ENCODE measurements at regions not wholly inside any gene's neighbourhood (a gene's known extent, or its start where the extent isn't known, plus 50 kb on each side); places are given as distances from the start of the nearest gene placed in this dataset.

DNA sequence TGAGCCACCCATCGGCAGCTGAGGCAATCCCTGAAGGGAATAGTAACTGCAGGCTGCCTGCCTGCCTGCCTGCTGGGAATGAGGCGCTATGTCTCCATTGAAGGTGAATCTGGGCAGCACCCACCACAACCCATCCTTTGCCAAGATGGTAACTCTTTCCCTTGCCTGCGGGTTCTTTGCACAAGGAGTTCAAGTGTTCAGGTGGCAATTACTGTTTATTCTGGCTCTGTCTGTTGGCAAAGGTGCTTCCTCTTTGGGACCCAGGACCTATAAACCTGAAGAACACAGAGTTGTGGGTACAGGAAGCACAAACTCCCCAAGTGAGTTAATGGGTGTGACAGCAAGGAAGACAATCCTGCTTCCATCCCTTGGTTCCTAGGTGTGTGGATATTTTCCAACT lies 448.1 kb upstream of the ZNF507 start:
- no peak for ATAC-seq

DNA sequence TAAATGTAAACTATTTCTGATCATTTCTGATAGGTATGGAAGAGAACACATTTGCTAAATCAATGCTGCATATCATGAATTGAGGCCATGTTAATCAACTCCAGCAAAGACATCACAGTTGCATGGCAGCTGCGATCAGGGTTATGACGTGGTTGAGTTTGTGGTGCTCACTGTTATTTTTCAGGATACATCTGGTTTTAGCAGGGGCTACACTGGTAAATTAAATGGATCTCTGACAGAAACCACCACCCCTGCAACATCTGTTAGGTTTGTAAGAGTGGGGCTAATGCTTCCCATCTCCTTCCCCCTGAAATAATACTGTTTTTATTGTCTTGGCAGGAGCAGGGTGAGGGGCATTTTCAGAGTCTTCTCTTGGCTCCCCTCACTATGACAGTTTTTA lies 444.4 kb upstream of the ZNF507 start:
- no peak for ATAC-seq

DNA sequence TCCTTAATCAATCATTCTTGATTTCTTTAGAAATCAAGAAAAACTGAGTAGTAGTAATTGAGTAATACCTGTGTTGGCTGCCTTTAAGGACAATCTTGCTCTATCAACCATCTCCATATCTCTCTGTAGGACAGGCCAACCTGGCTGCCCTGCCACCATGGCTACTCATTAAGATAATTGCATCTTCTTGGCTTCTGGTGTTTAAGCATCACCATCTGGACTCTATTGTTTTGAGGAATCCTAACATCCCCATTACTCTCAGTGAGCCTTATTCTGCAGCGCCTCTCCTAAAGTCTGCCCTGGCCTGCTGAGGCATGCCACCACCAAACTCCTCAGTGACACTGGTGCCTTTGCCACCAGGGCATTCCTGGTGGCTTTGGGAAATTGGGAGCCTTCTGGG lies 442.6 kb upstream of the ZNF507 start:
- ATAC-seq = no peak

GRCh38 chr19:31903979-31904378 lies 441.4 kb upstream of the ZNF507 start:
- no peak for ATAC-seq

DNA sequence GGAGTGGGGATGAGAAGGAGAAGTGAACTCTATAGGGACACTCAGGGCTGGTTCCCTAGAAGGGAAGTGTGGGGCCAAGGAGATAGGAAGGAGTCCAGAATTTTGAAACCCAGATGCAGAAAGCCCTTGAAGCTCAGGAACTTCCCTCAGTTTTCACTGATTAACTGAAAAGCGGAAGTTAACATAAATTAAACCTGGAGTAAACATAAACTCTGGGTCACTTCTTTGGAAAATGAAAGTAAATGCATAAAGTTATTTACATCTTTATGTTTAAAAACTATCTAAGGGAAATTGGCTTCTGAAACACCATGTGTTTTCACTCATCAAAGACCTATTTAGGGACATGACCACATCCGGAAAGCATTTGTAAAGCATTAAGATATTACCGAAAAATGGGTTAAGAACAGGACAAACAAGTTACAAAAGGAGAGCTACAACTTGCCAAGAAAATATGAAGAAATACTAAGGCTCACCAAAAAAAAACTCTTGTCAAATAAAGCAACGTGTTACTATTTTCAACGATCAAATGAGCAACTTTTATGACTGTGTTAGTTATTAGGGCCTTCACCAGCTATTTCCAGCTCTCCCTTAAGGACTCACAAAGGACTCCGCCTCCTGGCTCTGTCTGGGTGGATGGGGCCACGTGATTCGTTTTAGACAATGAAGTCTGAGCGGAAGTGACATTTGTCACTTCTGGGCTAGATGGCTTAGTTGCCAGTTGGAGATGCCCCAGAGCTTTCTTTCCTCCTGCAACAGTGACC lies 439.1 kb upstream of the ZNF507 start:
- no peak for ATAC-seq

DNA sequence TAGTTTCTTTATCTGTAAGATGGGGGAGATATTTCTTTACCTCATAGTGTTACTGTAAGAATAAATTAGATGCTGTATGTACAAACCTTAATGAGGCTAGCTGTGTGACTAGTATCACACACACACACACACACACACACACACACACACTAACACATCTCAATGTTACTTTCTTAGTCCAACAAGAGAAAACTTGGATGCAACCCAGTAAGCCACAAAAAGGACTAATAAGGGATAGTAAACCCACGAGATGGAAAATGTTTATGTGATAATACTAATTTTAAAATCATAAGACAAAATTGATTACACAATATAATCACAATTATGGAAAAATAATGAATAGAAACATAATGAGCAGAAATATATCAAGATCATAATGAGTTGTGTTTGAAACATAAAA lies 437.7 kb upstream of the ZNF507 start:
- ATAC-seq = no peak

DNA sequence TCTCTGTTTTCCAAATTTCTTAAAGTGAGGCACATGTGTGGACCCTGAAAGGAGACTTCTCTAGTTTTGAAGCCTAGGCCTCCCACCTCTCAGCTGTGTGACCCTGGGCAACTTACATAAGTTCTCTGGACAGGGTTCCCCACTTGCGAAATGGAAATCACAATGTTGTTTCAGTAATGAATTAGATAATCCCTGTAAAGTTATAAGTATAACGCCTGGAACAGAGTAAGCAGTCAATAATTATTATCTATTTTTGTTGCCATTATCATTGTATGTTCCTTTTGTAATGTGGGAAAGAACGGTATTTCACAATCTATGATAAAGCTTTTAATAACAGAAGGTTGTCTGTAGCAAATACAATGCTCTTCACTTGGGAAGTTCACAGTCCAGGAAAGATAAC lies 437.3 kb upstream of the ZNF507 start:
- no peak for ATAC-seq

- ATAC-seq = no peak
Measured at GRCh38 chr19:31908496-31909225, 436.7 kb upstream of the ZNF507 start.

GRCh38 chr19:31910224-31910623 lies 435.2 kb upstream of the ZNF507 start:
- ATAC-seq = no peak

DNA sequence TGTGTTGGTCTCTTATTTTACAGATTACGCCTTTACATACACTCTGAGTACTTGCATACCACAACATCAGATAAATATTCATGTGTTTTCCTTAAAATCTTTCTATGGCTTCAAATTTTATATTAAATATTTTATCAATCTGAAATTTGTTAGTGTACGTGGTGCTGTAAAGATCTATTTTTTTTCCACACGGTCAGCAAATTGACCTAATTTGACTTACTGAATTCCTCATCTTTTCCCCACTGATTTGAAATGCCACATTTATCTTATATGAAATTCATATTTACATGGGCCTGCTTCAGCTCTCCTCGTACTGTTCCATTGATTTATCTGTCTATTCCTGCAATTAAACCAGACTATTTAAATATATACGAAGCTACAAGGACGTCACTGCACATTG lies 433.8 kb upstream of the ZNF507 start:
- no peak for ATAC-seq

- no peak for ATAC-seq
Measured at GRCh38 chr19:31913103-31913661, 432.2 kb upstream of the ZNF507 start.

DNA sequence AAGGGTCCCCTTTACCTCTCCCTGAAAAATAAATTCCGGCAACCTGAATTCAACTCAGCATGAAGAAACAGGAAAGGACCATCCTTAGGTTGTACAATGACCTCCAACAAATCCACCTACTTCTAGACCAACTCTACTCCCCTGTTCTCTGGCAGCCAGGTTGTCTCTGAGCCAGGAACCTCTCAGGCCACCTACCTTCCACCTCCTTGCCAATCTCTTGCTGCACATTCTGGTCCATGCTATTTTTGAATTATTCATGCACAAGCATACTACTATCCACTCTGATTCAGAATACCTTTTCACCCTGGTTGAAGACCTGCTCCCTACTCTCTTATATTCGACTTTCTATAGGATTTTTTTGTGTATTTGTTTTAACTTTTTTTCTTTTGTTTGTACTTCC lies 415.0 kb upstream of the ZNF507 start:
- no peak for ATAC-seq

GRCh38 chr19:31937983-31938382 lies 407.4 kb upstream of the ZNF507 start:
- ATAC-seq = no peak

GRCh38 chr19:31938675-31939074 lies 406.7 kb upstream of the ZNF507 start:
- ATAC-seq = no peak

DNA sequence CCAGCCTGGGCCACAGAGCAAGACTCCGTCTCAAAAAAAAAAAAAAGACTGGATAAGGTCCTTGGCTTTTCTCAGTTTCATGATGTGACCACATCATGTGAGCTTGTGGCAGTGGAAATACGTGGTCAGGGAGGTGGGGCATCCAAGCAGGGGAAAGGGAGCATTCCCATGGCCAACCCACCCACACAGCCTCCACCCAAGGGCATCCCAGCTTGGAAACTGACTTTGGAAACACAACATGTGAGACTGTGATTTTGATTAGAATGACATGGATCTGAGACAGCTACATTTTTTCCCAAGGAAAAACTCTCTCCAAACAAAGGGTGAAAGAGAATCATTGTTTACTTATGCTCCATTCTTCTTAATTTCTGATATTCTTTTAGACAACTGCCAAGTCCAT lies 405.0 kb upstream of the ZNF507 start:
- no peak for ATAC-seq

GRCh38 chr19:31943191-31943661 lies 402.2 kb upstream of the ZNF507 start:
- ATAC-seq = no peak

DNA sequence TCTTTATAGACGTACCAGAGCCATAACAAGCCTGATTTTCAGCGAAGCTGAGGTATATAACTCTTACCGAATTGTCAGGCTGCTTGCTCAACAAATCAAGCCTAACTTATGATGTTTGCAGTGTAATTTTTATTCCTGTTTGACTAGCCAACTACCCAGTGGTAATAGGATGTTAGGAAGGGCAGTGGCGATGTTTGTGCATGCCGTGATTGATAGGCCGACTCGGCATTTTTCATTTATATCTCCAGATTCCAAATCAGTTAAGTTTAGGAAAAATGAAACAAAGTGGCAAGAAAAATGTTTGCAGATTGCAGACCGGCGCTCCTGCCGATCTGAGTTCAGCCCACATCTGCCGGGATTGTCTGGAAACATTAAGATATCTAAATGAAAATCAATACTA lies 401.6 kb upstream of the ZNF507 start:
- ATAC-seq = no peak

GRCh38 chr19:31944326-31944725 lies 401.1 kb upstream of the ZNF507 start:
- no peak for ATAC-seq

GRCh38 chr19:31946491-31946890 lies 398.9 kb upstream of the ZNF507 start:
- ATAC-seq = no peak

GRCh38 chr19:31947436-31948115 lies 397.8 kb upstream of the ZNF507 start:
- no peak for ATAC-seq

GRCh38 chr19:31952693-31953092 lies 392.7 kb upstream of the ZNF507 start:
- no peak for ATAC-seq

DNA sequence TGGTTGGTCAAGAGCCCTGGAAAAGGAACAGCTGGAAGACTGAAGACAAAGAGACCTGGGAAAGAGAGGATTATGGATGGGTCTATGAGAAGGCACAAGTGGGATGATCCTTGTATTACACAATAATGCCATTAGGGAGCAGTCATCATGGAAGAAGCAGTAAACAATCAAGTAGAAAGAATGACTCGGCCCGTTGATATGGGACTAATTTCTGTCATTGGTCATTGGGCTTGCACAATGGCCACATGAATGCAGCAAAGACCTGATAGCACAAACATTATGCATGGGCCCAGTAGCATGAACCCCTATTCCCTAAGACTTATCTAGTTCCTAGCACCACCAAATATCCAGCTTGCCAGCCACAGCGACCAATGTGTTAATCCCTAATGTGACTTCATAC lies 390.3 kb upstream of the ZNF507 start:
- no peak for ATAC-seq

DNA sequence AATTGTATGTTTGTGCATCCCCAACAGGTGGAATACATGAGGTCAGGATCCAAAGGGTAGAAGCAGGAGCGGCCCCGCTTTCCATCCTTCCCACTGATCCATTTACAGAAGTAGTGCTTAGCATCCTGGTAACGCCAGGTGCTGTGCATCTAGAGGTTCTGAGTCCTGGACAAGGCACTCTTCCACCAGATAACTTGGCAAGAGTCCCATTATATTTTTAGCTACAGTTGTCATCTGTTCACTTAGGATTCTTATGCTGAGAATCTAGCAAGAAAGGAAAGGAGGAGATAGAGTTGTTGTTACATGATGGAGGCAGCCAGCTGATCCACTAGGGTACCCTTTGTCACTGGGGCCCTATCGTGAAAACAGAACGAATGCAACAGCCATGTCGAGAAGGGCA lies 389.5 kb upstream of the ZNF507 start:
- no peak for ATAC-seq

Data from esophagus mucosa (tissue), 1 donor.